Endothelial cell of umbilical vein (primary cell): ENCODE measurements at regions not wholly inside any gene's neighbourhood (a gene's known extent, or its start where the extent isn't known, plus 50 kb on each side); places are given as distances from the start of the nearest gene placed in this dataset.

Experiments used
- BruUV-seq: library from RNA; stranded (reverse); fragments of 400-500 nt; replicated peaks from 2 replicates; lab custom pipeline; 2021; lab: Mats Ljungman, UMichigan
- CTCF ChIA-PET: fragments of 300-600, 350-600 bp; sonication (Branson Sonifier 250); formaldehyde crosslinking; loops from one replicate; lab custom pipeline; 2021; ENCODE audit warnings: antibody characterized with exemption, inconsistent platforms; lab: Charles Lee
- POLR2A ChIA-PET: fragments of 300-600, 350-600 bp; sonication (Branson Sonifier 250); formaldehyde crosslinking; loops from one replicate; lab custom pipeline; 2021; ENCODE audit warnings: antibody characterized with exemption, inconsistent platforms; lab: Charles Lee
- DNase-seq: peaks from one replicate; pipeline ENCODE4 v3.0.0-alpha.2; 2011; ENCODE audit warnings: low read depth, low spot score
- FAIRE-seq: peaks from 2 replicates; lab custom pipeline; 2011; peaks lifted over from hg19 to GRCh38; lab: Jason Lieb, UNC
- H2AFZ ChIP-seq: 2 replicates; pipeline ENCODE4 v1.6.0; 2012; ENCODE audit warnings: low read depth, low read length, control low read depth, inconsistent platforms
- H3K27ac ChIP-seq: 2 replicates; pipeline ENCODE4 v1.5.1; 2011; ENCODE audit warnings: low read depth, mild to moderate bottlenecking, control low read depth, low read length, moderate library complexity; ENCODE audit not compliant: insufficient read depth
- H3K27me3 ChIP-seq, 2 experiments: 2 replicates each; pipeline versions ENCODE4 v1.6.0 to v1.6.1; 2011; ENCODE audit warnings: low read length in 2 of 2, mixed read lengths in 1 of 2; ENCODE audit not compliant: control insufficient read depth in 2 of 2, insufficient read depth in 2 of 2
- H3K36me3 ChIP-seq, 2 experiments: 2 replicates in 1 of 2; 3 replicates in 1 of 2; pipeline ENCODE4 v1.5.1; 2011; ENCODE audit warnings: low read length in 2 of 2, mild to moderate bottlenecking in 1 of 2, moderate library complexity in 1 of 2; ENCODE audit not compliant: control insufficient read depth in 2 of 2, insufficient read depth in 2 of 2; ENCODE audit errors: extremely low read depth in 1 of 2
- H3K4me1 ChIP-seq: 3 replicates; pipeline ENCODE4 v1.5.1; 2011; ENCODE audit warnings: mild to moderate bottlenecking, low read length; ENCODE audit not compliant: control insufficient read depth, insufficient read depth; ENCODE audit errors: extremely low read depth
- H3K4me2 ChIP-seq: 2 replicates; pipeline ENCODE4 v1.6.1; 2011; ENCODE audit warnings: low read length, control low read depth, mixed read lengths; ENCODE audit not compliant: insufficient read depth
- H3K4me3 ChIP-seq, 3 experiments: fragments of 200-600 bp in 1 of 3; sonication (generic), shearing (Covaris generic) in 1 of 3; replicated peaks in 1 of 3; 2 replicates each; pipeline ENCODE4 v1.5.1; 2011 to 2016; ENCODE audit warnings: control low read depth in 3 of 3, low read length in 3 of 3, mild to moderate bottlenecking in 2 of 3, inconsistent platforms in 1 of 3, low read depth in 1 of 3, moderate library complexity in 1 of 3; ENCODE audit not compliant: insufficient read depth in 1 of 3
- H3K79me2 ChIP-seq: 2 replicates; pipeline ENCODE4 v1.6.0; 2012; ENCODE audit warnings: low read length, inconsistent platforms; ENCODE audit not compliant: control insufficient read depth, insufficient read depth
- H3K9ac ChIP-seq: replicated peaks from 2 replicates; pipeline ENCODE3; 2011; ENCODE audit warnings: low read length, control low read depth; ENCODE audit not compliant: insufficient read depth; ENCODE audit errors: extremely low read depth
- H3K9me1 ChIP-seq: replicated peaks from 3 replicates; pipeline ENCODE4 v1.6.0; 2011; ENCODE audit warnings: mild to moderate bottlenecking, low read length; ENCODE audit not compliant: control insufficient read depth, insufficient read depth; ENCODE audit errors: extremely low read depth
- H3K9me3 ChIP-seq: replicated peaks from 2 replicates; pipeline ENCODE4 v1.5.1; 2012; ENCODE audit warnings: low read length, inconsistent platforms; ENCODE audit not compliant: control insufficient read depth, insufficient read depth
- H4K20me1 ChIP-seq: replicated peaks from 2 replicates; pipeline ENCODE3; 2011; ENCODE audit warnings: mild to moderate bottlenecking, low read length; ENCODE audit not compliant: control insufficient read depth, insufficient read depth; ENCODE audit errors: extremely low read depth
- CTCF ChIP-seq, 2 donors: IDR thresholded peaks; 1 replicate in 1 of 2; 2 replicates in 1 of 2; pipeline ENCODE4 v1.5.1; 2011; ENCODE audit warnings: low read length in 2 of 2, mild to moderate bottlenecking in 2 of 2, moderate library complexity in 2 of 2, control low read depth in 1 of 2, inconsistent platforms in 1 of 2, low read depth in 1 of 2; ENCODE audit not compliant: insufficient read depth in 1 of 2; ENCODE audit errors: extremely low read depth in 1 of 2
- EZH2 ChIP-seq: IDR thresholded peaks from 2 replicates; pipeline ENCODE4 v1.6.1; 2012; ENCODE audit warnings: borderline replicate concordance, low read depth, mild to moderate bottlenecking, moderate library complexity, low read length, inconsistent platforms; ENCODE audit not compliant: severe bottlenecking
- FOS ChIP-seq: IDR thresholded peaks from 2 replicates; pipeline ENCODE4 v1.6.1; 2011; ENCODE audit warnings: mild to moderate bottlenecking, low read length, moderate library complexity, borderline replicate concordance; ENCODE audit not compliant: insufficient read depth
- GATA2 ChIP-seq: IDR thresholded peaks from 2 replicates; pipeline ENCODE4 v1.7.0; 2011; ENCODE audit warnings: low read depth, mild to moderate bottlenecking, moderate library complexity, mixed read lengths, low read length; ENCODE audit not compliant: insufficient read length, insufficient read depth
- JUN ChIP-seq: IDR thresholded peaks from 2 replicates; pipeline ENCODE4 v1.6.1; 2011; ENCODE audit warnings: borderline replicate concordance, low read depth; ENCODE audit not compliant: insufficient read length, insufficient read depth
- MAX ChIP-seq: IDR thresholded peaks from 2 replicates; pipeline ENCODE4 v1.6.1; 2011; ENCODE audit not compliant: insufficient read depth, insufficient read length
- MYC ChIP-seq: IDR thresholded peaks from one replicate; pipeline ENCODE4 v1.6.1; 2011; ENCODE audit warnings: mild to moderate bottlenecking, low read depth, low read length
- POLR2A ChIP-seq: IDR thresholded peaks from 2 replicates; pipeline ENCODE4 v1.6.1; 2012; ENCODE audit warnings: low read depth, mild to moderate bottlenecking, control low read depth, low read length
- POLR2AphosphoS5 ChIP-seq: IDR thresholded peaks from 2 replicates; pipeline ENCODE4 v1.6.1; 2012; ENCODE audit warnings: low read depth, mild to moderate bottlenecking, control low read depth, low read length, moderate library complexity; ENCODE audit not compliant: insufficient read depth
- dilution Hi-C: fragments of 300-500 bp; cut with MboI; formaldehyde crosslinking; loops from one replicate; pipeline ENCODE4 v1.15.0; 2019; ENCODE audit warnings: low sequenced_read_pairs; ENCODE audit not compliant: extremely low pct_ligation_motif_present
- intact Hi-C: fragments of 100-400 bp; cut with micrococcal nuclease; formaldehyde crosslinking; loops from one replicate; pipeline ENCODE4 v1.10.0; 2022

DNA sequence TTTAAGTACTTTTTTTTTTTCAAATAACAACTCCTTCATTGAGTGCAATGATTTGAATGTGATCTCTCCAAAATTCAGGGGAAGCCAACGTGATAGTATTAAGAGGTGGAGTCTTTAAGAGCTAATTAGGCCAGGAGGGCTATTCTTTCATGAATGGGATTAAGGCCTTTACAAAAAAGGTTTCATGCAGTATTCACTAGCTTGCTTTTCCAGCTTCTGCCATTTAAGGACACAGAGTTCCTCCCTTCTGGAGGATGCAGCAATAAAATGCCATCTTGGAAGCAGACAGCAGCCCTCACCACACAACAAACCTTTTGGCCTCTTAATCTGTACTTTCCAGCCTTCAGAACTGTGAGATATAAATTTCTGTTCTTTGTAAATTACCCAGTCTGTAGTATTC, 586.8 kb upstream of the LMO3 start:
- H2AFZ ChIP-seq, result no peak overlapping the region
- H3K9ac ChIP-seq, result no peak overlapping the region
- intact Hi-C loops, result no loop called here
- H3K9me3 ChIP-seq, result no peaks in the 10 kb centered on the region
- no peaks in the 10 kb centered on the region for H3K79me2 ChIP-seq
- no peak for TF ChIP-seq MYC
- no peak for TF ChIP-seq POLR2AphosphoS5
- TF ChIP-seq JUN, result no peak
- TF ChIP-seq CTCF (IDR thresholded peaks at IDR 0.05; ENCODE audit: extremely low read depth in 1 of 2, insufficient read depth in 1 of 2, low read depth in 1 of 2, low read length in 2 of 2), result no peak
- no peak for TF ChIP-seq GATA2
- TF ChIP-seq EZH2, result no peak
- no peak for TF ChIP-seq MAX
- no peak for TF ChIP-seq POLR2A
- no peak for TF ChIP-seq FOS
- H3K27ac ChIP-seq, result no peak overlapping the region
- no peak overlapping the region for H3K4me2 ChIP-seq
- dilution Hi-C loops, result no loop called here
- BruUV-seq, result no TSS peak
- H4K20me1 ChIP-seq, result no peaks in the 10 kb centered on the region
- no peak for DNase-seq
- no peaks in the 10 kb centered on the region for H3K9me1 ChIP-seq
- CTCF ChIA-PET, result no interaction called here
- H3K27me3 ChIP-seq, result no peaks in the 10 kb centered on the region
- POLR2A ChIA-PET, result no interaction called here
- no peak overlapping the region for H3K4me3 ChIP-seq
- no peaks in the 10 kb centered on the region for H3K36me3 ChIP-seq
- FAIRE-seq, result no peak
- no peaks in the 10 kb centered on the region for H3K4me1 ChIP-seq
